Right cardiac atrium (tissue), 5 donors: ENCODE measurements at regions not wholly inside any gene's neighbourhood (a gene's known extent, or its start where the extent isn't known, plus 50 kb on each side); places are given as distances from the start of the nearest gene placed in this dataset.

Source experiments
- ATAC-seq, 2 donors: fragments of 200-7000 bp; cut with Tn5 transposase; one replicate each; pipeline versions ENCODE4 v1.8.0 to v1.9.1; 2020; ENCODE audit warnings: moderate library complexity in 2 of 2, mild to moderate bottlenecking in 1 of 2
- DNase-seq, 3 donors: peaks; one replicate each; pipeline ENCODE4 v3.0.0-alpha.2; 2020
- H3K27ac ChIP-seq: one replicate; pipeline ENCODE4 v1.5.1; 2013; ENCODE audit warnings: mild to moderate bottlenecking, low read length, control low read depth, moderate library complexity
- H3K27me3 ChIP-seq: one replicate; pipeline ENCODE4 v1.6.1; 2013; ENCODE audit not compliant: control insufficient read depth, insufficient read depth
- H3K4me1 ChIP-seq: one replicate; pipeline ENCODE4 v1.6.1; 2013; ENCODE audit warnings: low read length; ENCODE audit not compliant: control insufficient read depth, insufficient read depth
- H3K4me3 ChIP-seq: one replicate; pipeline ENCODE4 v1.5.1; 2013; ENCODE audit warnings: low read length, control low read depth
- H3K9me3 ChIP-seq: one replicate; pipeline ENCODE4 v1.6.1; 2013; ENCODE audit warnings: low read length; ENCODE audit not compliant: control insufficient read depth
- WGBS: extraction: QIAGEN DNeasy Blood & Tissue Kit; methylation state at CpG from one replicate; pipeline ENCODE4 v1.1.7; 2013; 5-methylcytosine and 5-hydroxymethylcytosine counted together
- intact Hi-C, 4 donors: fragments of 100-400 bp; cut with DNase I; formaldehyde crosslinking; loops; one replicate each; pipeline versions ENCODE4 v1.11.0 to v1.14.0; 2022 to 2023
- donor health status: healthy with polysubstance abuse.
- donor health status: DM: no; HTN: yes; CAD: no.
- donor health status: DM: no; HTN: no; CAD: no.
- donor health status: DM: no; HTN: yes; CAD: no; lungs with severe emphysema.
- donor health status: DM: yes; HTN: yes; CAD: no.

DNA sequence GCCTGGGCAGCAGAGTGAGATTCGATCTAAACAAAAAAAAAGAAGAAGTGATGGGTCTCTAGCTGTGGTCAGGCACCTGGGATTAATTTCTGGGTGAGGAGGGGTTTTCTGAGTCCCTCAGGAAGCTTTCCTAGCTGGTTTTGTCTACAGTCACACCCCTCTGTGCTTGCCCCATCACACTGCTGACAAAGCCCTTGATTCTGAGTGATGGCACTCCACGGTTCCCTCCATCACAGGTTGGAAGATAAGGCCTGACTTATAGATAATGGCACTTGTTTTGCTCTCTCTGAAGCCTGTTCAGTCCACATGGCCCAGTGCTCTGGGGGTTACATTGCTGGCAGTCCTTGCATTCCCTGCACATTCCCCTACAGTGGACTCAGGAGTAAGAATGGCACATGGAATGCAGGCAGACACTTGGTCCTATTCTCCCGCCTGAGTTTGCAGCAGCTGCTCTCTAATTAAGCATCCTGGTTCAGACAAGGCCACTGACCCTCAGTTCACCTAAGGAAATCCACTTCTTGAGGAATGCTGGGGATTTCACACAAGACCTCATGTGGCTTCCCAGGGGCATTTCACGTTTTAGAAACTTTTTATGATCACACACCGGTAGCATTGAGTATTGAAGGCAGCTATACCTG lies 81.0 kb upstream of the NMNAT3 start:
- peak; percentile 54 to 77 for ATAC-seq
- no peaks in the 10 kb centered on the region for H3K27me3 ChIP-seq
- no peak overlapping the region for H3K4me3 ChIP-seq
- no peak for DNase-seq
- H3K9me3 ChIP-seq: no peaks in the 10 kb centered on the region
- intact Hi-C loops: no loop called here
- no peaks in the 10 kb centered on the region for H3K4me1 ChIP-seq
- WGBS: 42% methylated on average over 5 of the region's 5 CpGs
- H3K27ac ChIP-seq: no peak overlapping the region

DNA sequence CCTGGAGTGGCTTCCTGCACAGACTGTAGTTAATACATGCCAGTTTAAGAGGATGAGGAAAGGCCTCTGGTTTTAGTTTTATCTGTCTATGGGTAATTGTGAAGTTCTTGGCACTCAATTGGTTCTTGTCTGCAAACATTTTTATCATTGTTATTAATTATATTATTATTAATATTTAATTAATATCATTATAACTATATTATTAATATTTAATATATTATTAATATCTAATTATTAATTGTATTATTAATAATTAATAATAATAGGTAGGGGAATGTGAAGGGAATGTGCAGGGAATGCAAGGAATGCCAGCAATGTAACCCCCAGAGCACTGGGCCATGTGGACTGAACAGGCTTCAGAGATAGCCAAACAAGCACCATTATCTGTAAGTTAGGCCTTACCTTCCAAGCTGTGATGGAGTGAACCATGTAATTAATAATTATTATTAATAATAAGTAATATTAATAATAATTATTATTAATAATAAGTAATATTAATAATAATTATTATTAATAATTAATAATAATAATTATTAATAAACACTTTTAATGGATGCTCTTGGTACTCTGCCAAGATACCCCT lies 79.8 kb upstream of the NMNAT3 start:
- ATAC-seq (no peak), DNase-seq (no peak)
- Histone ChIP-seq H3K9me3 (no peaks in the 10 kb centered on the region), H3K4me1 (no peaks in the 10 kb centered on the region), H3K4me3 (no peak overlapping the region), H3K27me3 (no peaks in the 10 kb centered on the region), H3K27ac (no peak overlapping the region)
- intact Hi-C loops: no loop called here

- intact Hi-C loops: no loop called here
- H3K27me3 ChIP-seq: no peaks in the 10 kb centered on the region
- no peak for ATAC-seq
- no peak for DNase-seq
- no peaks in the 10 kb centered on the region for H3K4me1 ChIP-seq
- no peaks in the 10 kb centered on the region for H3K9me3 ChIP-seq
- H3K4me3 ChIP-seq: no peak overlapping the region
- WGBS: 85% methylated on average over 3 of the region's 3 CpGs
- no peak overlapping the region for H3K27ac ChIP-seq
Measured at GRCh38 chr3:139756529-139757103, 78.8 kb upstream of the NMNAT3 start.

DNA sequence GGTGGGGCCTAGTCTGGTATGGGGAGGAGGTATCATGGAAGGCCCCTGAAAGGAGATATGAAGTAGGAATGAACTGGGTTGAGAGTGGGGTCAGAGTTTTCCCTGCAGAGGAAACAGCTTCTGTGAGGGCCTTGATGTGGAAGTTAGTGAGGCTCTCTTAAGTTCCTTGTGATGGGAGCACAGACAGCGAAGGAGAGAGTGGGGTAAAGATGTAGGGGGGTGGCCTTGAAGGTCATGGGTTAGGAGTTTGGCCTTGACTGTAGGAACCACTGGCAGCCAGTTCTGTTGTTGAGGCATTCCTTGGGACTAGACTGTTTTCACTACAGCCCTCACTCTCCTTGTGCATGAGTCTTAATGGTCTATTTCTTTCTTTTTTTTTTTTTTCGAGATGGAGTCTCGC lies 77.8 kb upstream of the NMNAT3 start:
- intact Hi-C loops: no loop called here
- 78% methylated on average over 3 of the region's 3 CpGs for WGBS
- no peak for ATAC-seq
- Histone ChIP-seq H3K9me3 (no peaks in the 10 kb centered on the region), H3K27me3 (no peaks in the 10 kb centered on the region), H3K27ac (no peak overlapping the region), H3K4me3 (no peak overlapping the region), H3K4me1 (no peaks in the 10 kb centered on the region)
- no peak for DNase-seq

GRCh38 chr3:139751789-139752188 lies 74.0 kb upstream of the NMNAT3 start:
- 48% methylated on average over 2 of the region's 2 CpGs for whole genome bisulfite sequencing
- no peaks in the 10 kb centered on the region for H3K4me1 ChIP-seq
- no peak for ATAC-seq

GRCh38 chr3:139746481-139746880 lies 68.7 kb upstream of the NMNAT3 start:
- intact Hi-C loops: no loop called here
- no peak for ATAC-seq
- Histone ChIP-seq H3K9me3 (no peaks in the 10 kb centered on the region), H3K27me3 (no peaks in the 10 kb centered on the region), H3K4me3 (no peak overlapping the region), H3K4me1 (no peaks in the 10 kb centered on the region), H3K27ac (no peak overlapping the region)
- DNase-seq: no peak

More at GRCh38 chr3:139751789-139752188, 74.0 kb upstream of the NMNAT3 start:
- Histone ChIP-seq H3K9me3 (no peaks in the 10 kb centered on the region), H3K27me3 (no peaks in the 10 kb centered on the region), H3K27ac (no peak overlapping the region), H3K4me3 (no peak overlapping the region)
- intact Hi-C loops: no loop called here
- no peak for DNase-seq

DNA sequence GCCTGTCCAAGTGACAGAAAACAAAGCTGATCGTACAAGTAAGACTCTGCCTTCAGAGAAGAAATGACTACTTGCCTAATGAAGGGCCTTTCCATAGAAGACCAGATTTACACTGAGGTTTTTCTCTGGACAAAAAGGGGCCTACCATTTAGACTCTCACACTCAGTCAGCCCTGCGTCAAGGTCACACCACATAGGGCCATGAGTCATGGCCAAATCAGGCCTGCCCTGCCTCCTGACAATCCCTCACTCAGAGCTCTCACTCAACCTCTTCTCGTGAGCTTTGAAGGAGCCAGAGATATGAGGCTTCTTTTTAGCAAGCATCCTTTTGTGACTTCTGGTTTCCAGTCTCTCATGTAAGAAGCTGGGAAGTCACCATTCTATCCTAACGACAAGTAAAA lies 68.1 kb upstream of the NMNAT3 start:
- ATAC-seq: peak; percentile 45 to 73
- 63% methylated on average over 4 of the region's 4 CpGs for WGBS

DNA sequence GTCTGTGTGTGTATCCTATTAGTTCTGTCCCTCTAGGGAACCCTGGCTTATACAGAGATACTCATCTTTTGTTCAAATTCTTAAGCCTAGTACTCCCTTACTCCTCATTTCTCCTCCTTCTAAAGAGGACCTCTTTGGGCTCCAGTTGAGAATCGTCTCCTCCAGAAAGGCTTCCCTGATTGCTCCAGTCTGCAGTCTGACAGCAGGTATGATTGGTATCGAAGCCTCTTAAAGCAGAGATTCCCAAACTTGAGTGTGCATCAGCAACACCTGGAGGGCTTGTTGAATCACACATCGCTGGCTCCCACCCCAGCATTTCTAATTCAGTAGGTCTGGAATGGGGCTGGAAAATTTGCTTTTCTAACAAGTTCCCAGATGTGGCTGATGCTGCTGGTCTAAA lies 60.9 kb upstream of the NMNAT3 start:
- Histone ChIP-seq H3K9me3 (no peaks in the 10 kb centered on the region), H3K27me3 (no peaks in the 10 kb centered on the region), H3K4me3 (no peak overlapping the region), H3K4me1 (no peaks in the 10 kb centered on the region), H3K27ac (no peak overlapping the region)
- 86% methylated on average over 3 of the region's 3 CpGs for WGBS
- intact Hi-C loops: no loop called here
- DNase-seq (no peak), ATAC-seq (no peak)

More for the DNA sequence above, 68.1 kb upstream of the NMNAT3 start:
- intact Hi-C loops: no loop called here
- Histone ChIP-seq H3K27ac (no peak overlapping the region), H3K9me3 (no peaks in the 10 kb centered on the region), H3K4me1 (no peaks in the 10 kb centered on the region), H3K27me3 (no peaks in the 10 kb centered on the region), H3K4me3 (no peak overlapping the region)
- no peak for DNase-seq

- Histone ChIP-seq H3K4me3 (no peak overlapping the region), H3K27ac (no peak overlapping the region), H3K4me1 (no peaks in the 10 kb centered on the region), H3K27me3 (no peaks in the 10 kb centered on the region), H3K9me3 (no peaks in the 10 kb centered on the region)
- ATAC-seq: no peak
- DNase-seq: no peak
- intact Hi-C loops: no loop called here
- WGBS: 77% methylated on average over 7 of the region's 7 CpGs
Measured at GRCh38 chr3:139737682-139738361, 60.0 kb upstream of the NMNAT3 start.

GRCh38 chr3:139735191-139735590 lies 57.4 kb upstream of the NMNAT3 start:
- Histone ChIP-seq H3K27ac (no peak overlapping the region), H3K4me1 (no peaks in the 10 kb centered on the region), H3K9me3 (no peaks in the 10 kb centered on the region), H3K4me3 (no peak overlapping the region), H3K27me3 (no peaks in the 10 kb centered on the region)
- 80% methylated on average over 6 of the region's 6 CpGs for WGBS
- ATAC-seq (no peak), DNase-seq (no peak)
- intact Hi-C loops: no loop called here

- Histone ChIP-seq H3K27ac (no peak overlapping the region), H3K4me1 (no peaks in the 10 kb centered on the region), H3K27me3 (no peaks in the 10 kb centered on the region), H3K9me3 (no peaks in the 10 kb centered on the region), H3K4me3 (no peak overlapping the region)
- ATAC-seq: no peak
- intact Hi-C loops: no loop called here
- 74% methylated on average over 1 of the region's 1 CpG for WGBS
- DNase-seq: no peak
Measured at GRCh38 chr3:139732729-139733128, 55.0 kb upstream of the NMNAT3 start.
